Heart right ventricle (tissue), 16 donors: ENCODE measurements at regions not wholly inside any gene's neighbourhood (a gene's known extent, or its start where the extent isn't known, plus 50 kb on each side); places are given as distances from the start of the nearest gene placed in this dataset.

ENCODE experiments used
- ATAC-seq, 8 donors: fragments of 200-7000 bp; cut with Tn5 transposase; one replicate each; pipeline ENCODE4 v1.9.1; 2020; ENCODE audit warnings: mild to moderate bottlenecking in 8 of 8, moderate library complexity in 8 of 8, moderate number of reproducible peaks in 1 of 8
- DNase-seq, 2 donors: peaks; one replicate each; pipeline ENCODE4 v3.0.0-alpha.2; 2020
- H3K27ac ChIP-seq, 10 donors: fragments of 200-600 bp; sonication (generic) in 2 of 10; one replicate each; pipeline versions ENCODE4 v1.5.0 to v1.8.0; 2020 to 2022; ENCODE audit warnings: mild to moderate bottlenecking in 3 of 10
- H3K27me3 ChIP-seq, 7 donors: fragments of 200-600 bp; one replicate each; pipeline ENCODE4 v1.8.0; 2021 to 2022; ENCODE audit warnings: mild to moderate bottlenecking in 2 of 7
- H3K36me3 ChIP-seq, 9 donors: fragments of 200-600 bp; sonication (generic) in 1 of 9; one replicate each; pipeline versions ENCODE4 v1.5.0 to v1.8.0; 2020 to 2022; ENCODE audit warnings: mild to moderate bottlenecking in 2 of 9
- H3K4me1 ChIP-seq, 9 donors: fragments of 200-600 bp; sonication (generic) in 1 of 9; one replicate each; pipeline versions ENCODE4 v1.5.0 to v1.8.0; 2020 to 2022; ENCODE audit warnings: mild to moderate bottlenecking in 4 of 9
- H3K4me3 ChIP-seq, 10 donors: fragments of 200-600 bp; sonication (generic) in 2 of 10; one replicate each; pipeline versions ENCODE4 v1.5.0 to v1.8.0; 2020 to 2022; ENCODE audit warnings: mild to moderate bottlenecking in 7 of 10, moderate library complexity in 2 of 10
- H3K9me3 ChIP-seq, 11 donors: fragments of 200-600 bp in 10 of 11; sonication (generic) in 2 of 11; one replicate each; pipeline versions ENCODE4 v1.5.0 to v1.8.0; 2013 to 2022; ENCODE audit warnings: mild to moderate bottlenecking in 2 of 11, control low read depth in 1 of 11, moderate library complexity in 1 of 11
- WGBS, 2 donors: extraction: QIAGEN DNeasy Blood & Tissue Kit; methylation state at CpG; one replicate each; pipeline ENCODE4 v1.1.7; 2013; ENCODE audit warnings: inconsistent platforms in 1 of 2; 5-methylcytosine and 5-hydroxymethylcytosine counted together
- intact Hi-C, 10 donors: fragments of 100-400 bp; cut with DNase I; formaldehyde crosslinking; loops; one replicate each; pipeline versions ENCODE4 v1.11.1 to v1.14.2; 2022
- TF ChIP-seq, protein P1 (sequence below), 9 donors: fragments of 200-600 bp; sonication (generic) in 2 of 9; IDR thresholded peaks; one replicate each; pipeline versions ENCODE4 v1.5.0 to v1.8.0; 2021 to 2022; ENCODE audit warnings: antibody characterized with exemption in 9 of 9, mild to moderate bottlenecking in 5 of 9, moderate library complexity in 1 of 9
- donor health status: Arrhythmogenic right ventricular cardiomyopathy.
- donor health status: ischemic (EF 13 %, LVEDD 7.1; RV severe dilation, severe dysfunction).
- donor health status: healthy with polysubstance abuse.
- donor health status: DM: no; HTN: yes; CAD: no.
- donor health status: DM: no; HTN: no; CAD: no.
- donor health status: ischemic (EF 25% LVEDD 6.9; RV normal size, moderate dysfunction).
- donor health status: ischemic (EF 25% LVEDD 5.7; RV mildly dilated, moderate dysfunction).
- donor health status: healthy.
- donor health status: DM: yes; HTN: yes; CAD: no.
- donor health status: Ischemic cardiomyopathy.
- donor health status: ischemic (EF 35%, LVEDD 5.7; RV mildly dilated, moderate dysfunction).
- donor health status: nonischemic (EF 11% LVEDD 7.7; RV severe dilation, severe dysfunction).
- donor health status: DM: yes; HTN: yes; CAD: no.
- donor health status: PGD.
- donor health status: ischemic (EF 29% LVEDD 5.4; RV normal size, mild dysfunction).
- donor health status: nonischemic (EF 23%, LVEDD 6.1; RV moderate dilation, normal function).

DNA sequence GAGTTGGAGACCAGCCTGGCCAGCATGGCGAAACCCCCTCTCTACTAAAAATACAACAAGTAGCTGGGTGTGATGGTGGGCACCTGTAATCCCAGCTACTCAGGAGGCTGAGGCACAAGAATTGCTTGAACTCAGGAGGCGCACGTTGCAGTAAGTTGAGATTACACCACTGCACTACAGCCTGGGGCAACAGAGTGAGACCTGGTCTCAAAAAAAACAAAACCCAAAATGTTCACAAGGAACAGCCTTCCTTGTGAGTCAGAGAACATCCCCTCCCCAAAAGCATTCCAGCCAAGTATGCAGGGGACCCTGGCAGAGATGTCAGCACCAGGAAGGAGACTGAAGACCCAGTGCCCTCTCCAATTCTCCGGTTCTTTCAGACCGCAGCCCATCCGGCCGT, 314.9 kb upstream of the TSHZ3 start:
- WGBS, 2 donors, result 87% methylated on average over 7 of the region's 7 CpGs

DNA sequence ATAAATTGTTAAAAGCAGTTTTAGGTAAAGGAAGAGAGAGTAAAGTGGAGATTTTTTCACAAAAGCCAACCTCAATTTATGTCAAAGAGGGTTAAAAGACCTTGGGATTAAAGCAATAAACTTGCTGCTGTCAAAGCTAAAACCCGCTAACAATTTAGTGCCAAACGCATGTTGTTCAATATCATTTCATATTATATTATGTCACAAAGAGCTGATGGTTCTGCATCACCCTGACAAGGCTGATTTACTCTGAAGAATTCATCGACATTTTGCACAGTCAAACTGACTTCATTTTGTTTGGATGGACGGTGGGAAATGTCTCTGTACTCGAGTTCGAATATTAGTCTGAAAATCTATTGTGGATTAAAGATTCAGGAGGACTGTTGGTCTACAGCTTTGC, 315.8 kb upstream of the TSHZ3 start:
- no peak for ATAC-seq
- TF ChIP-seq, protein P1, sequence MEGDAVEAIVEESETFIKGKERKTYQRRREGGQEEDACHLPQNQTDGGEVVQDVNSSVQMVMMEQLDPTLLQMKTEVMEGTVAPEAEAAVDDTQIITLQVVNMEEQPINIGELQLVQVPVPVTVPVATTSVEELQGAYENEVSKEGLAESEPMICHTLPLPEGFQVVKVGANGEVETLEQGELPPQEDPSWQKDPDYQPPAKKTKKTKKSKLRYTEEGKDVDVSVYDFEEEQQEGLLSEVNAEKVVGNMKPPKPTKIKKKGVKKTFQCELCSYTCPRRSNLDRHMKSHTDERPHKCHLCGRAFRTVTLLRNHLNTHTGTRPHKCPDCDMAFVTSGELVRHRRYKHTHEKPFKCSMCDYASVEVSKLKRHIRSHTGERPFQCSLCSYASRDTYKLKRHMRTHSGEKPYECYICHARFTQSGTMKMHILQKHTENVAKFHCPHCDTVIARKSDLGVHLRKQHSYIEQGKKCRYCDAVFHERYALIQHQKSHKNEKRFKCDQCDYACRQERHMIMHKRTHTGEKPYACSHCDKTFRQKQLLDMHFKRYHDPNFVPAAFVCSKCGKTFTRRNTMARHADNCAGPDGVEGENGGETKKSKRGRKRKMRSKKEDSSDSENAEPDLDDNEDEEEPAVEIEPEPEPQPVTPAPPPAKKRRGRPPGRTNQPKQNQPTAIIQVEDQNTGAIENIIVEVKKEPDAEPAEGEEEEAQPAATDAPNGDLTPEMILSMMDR (IDR thresholded peaks at IDR 0.05), result no peak
- H3K4me3 ChIP-seq, result no peak overlapping the region
- intact Hi-C loops, result no loop called here
- H3K27me3 ChIP-seq, result peaks cover 0 to 7% (median 0%) of the 10 kb centered on the region in 7 donors
- no peaks in the 10 kb centered on the region for H3K9me3 ChIP-seq
- no peak for DNase-seq
- H3K4me1 ChIP-seq, result no peaks in the 10 kb centered on the region
- no peak overlapping the region for H3K27ac ChIP-seq
- no peaks in the 10 kb centered on the region for H3K36me3 ChIP-seq
- 87 to 90% methylated on average over 6 of the region's 6 CpGs for WGBS, 2 donors

More for the DNA sequence above, 314.9 kb upstream of the TSHZ3 start:
- no peaks in the 10 kb centered on the region for H3K9me3 ChIP-seq
- H3K27me3 ChIP-seq, result peaks cover 0 to 15% (median 5%) of the 10 kb centered on the region in 7 donors
- no peaks in the 10 kb centered on the region for H3K36me3 ChIP-seq
- no peak for DNase-seq
- no peak overlapping the region for H3K4me3 ChIP-seq
- TF ChIP-seq, protein P1 (IDR thresholded peaks at IDR 0.05), result no peak
- intact Hi-C loops, result no loop called here
- no peak for ATAC-seq
- no peak overlapping the region for H3K27ac ChIP-seq
- no peaks in the 10 kb centered on the region for H3K4me1 ChIP-seq

DNA sequence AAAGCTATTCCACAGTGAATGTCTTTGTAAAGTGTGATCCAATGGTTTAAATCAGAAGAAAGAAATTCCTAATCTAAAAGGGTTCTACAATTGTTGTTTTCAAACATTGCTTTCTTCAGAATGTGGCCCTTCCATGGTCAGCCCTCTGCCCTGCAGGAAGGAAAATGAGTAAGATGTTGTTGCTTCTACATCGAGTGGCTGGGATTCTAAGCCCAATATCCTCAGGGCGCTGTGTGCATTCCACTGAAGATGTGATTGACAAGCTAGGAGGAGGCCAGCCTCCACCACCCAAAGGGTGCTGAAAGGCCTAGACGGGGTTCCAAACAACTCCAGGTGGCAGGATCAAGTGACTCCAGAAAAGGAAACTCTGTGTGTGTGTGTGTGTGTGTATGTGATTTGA, 316.9 kb upstream of the TSHZ3 start:
- Histone ChIP-seq H3K4me3 (no peak overlapping the region), H3K4me1 (no peaks in the 10 kb centered on the region), H3K36me3 (no peaks in the 10 kb centered on the region), H3K9me3 (no peaks in the 10 kb centered on the region), H3K27me3 (peaks cover 0 to 7% (median 0%) of the 10 kb centered on the region in 7 donors), H3K27ac (no peak overlapping the region)
- 34 to 45% methylated on average over 3 of the region's 3 CpGs for WGBS, 2 donors
- intact Hi-C loops, result no loop called here
- no peak for ATAC-seq
- DNase-seq, result no peak
- TF ChIP-seq, protein P1 (IDR thresholded peaks at IDR 0.05), result no peak

DNA sequence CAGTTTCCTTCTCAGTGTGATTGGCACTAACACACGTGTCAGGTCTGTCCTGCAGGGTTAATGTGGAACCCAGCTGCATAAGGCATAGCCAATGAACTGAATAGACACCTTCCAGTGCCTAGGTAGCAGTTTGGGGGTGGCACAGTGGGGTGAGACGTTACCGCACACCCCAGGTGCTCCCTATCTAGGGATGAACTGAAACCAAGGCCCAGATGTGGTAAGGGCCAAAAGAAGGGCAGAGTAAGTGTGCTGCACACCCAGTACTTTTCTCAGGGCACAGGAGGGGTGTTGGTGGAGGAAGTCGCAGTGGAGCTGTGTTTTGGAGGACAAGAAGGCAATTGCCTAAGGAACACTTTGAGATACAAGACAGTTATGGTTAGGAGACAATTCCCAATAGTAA, 317.9 kb upstream of the TSHZ3 start:
- no peak overlapping the region for H3K4me3 ChIP-seq
- ATAC-seq, result no peak
- TF ChIP-seq, protein P1 (IDR thresholded peaks at IDR 0.05), result no peak
- no peak for DNase-seq
- intact Hi-C loops, result no loop called here
- H3K27me3 ChIP-seq, result peaks cover 0 to 7% (median 0%) of the 10 kb centered on the region in 7 donors
- H3K9me3 ChIP-seq, result no peaks in the 10 kb centered on the region
- no peaks in the 10 kb centered on the region for H3K36me3 ChIP-seq
- no peak overlapping the region for H3K27ac ChIP-seq
- H3K4me1 ChIP-seq, result no peaks in the 10 kb centered on the region
- 79 to 81% methylated on average over 4 of the region's 4 CpGs for WGBS, 2 donors
